Coronary artery (tissue), 2 donors: ENCODE measurements at regions not wholly inside any gene's neighbourhood (a gene's known extent, or its start where the extent isn't known, plus 50 kb on each side); places are given as distances from the start of the nearest gene placed in this dataset.

Experiments used
- DNase-seq: peaks from one replicate; pipeline ENCODE4 v3.0.0-alpha.2; 2017; ENCODE audit warnings: low spot score
- H3K27ac ChIP-seq, 2 donors: fragments of 200-600 bp; sonication (generic); one replicate each; pipeline ENCODE4 v1.5.1; 2016 to 2019
- H3K4me3 ChIP-seq: fragments of 200-600 bp; sonication (generic); 2 replicates; pipeline ENCODE4 v1.5.1; 2016; ENCODE audit warnings: mild to moderate bottlenecking, moderate library complexity
- CTCF ChIP-seq: fragments of 200-600 bp; sonication (generic); IDR thresholded peaks from one replicate; pipeline ENCODE4 v1.5.1; 2019; ENCODE audit warnings: antibody characterized with exemption

- no peak overlapping the region for H3K27ac ChIP-seq
- TF ChIP-seq CTCF: no peak
- H3K4me3 ChIP-seq: no peak overlapping the region
- DNase-seq: no peak
Observed at GRCh38 chr1:87208931-87209330, 119.7 kb upstream of the LMO4 start.

- no peak for TF ChIP-seq CTCF
- H3K4me3 ChIP-seq: no peak overlapping the region
- no peak overlapping the region for H3K27ac ChIP-seq
- DNase-seq: no peak
Observed at GRCh38 chr1:87210151-87210550, 118.5 kb upstream of the LMO4 start.

GRCh38 chr1:87212431-87213134, 116.1 kb upstream of the LMO4 start:
- no peak for DNase-seq
- TF ChIP-seq CTCF: no peak
- no peak overlapping the region for H3K27ac ChIP-seq

GRCh38 chr1:87213135-87213515, 115.6 kb upstream of the LMO4 start:
- Histone ChIP-seq H3K27ac (no peak overlapping the region), H3K4me3 (no peak overlapping the region)
- TF ChIP-seq CTCF: no peak
- no peak for DNase-seq

More at GRCh38 chr1:87212431-87213134, 116.1 kb upstream of the LMO4 start:
- H3K4me3 ChIP-seq: no peak overlapping the region

GRCh38 chr1:87215592-87215991, 113.1 kb upstream of the LMO4 start:
- no peak for TF ChIP-seq CTCF
- H3K27ac ChIP-seq: no peak overlapping the region
- no peak for DNase-seq
- H3K4me3 ChIP-seq: no peak overlapping the region

- Histone ChIP-seq H3K4me3 (no peak overlapping the region), H3K27ac (no peak overlapping the region)
- DNase-seq: no peak
- no peak for TF ChIP-seq CTCF
Observed at GRCh38 chr1:87218618-87219017, 110.1 kb upstream of the LMO4 start.

- DNase-seq: no peak
- no peak overlapping the region for H3K4me3 ChIP-seq
- no peak overlapping the region for H3K27ac ChIP-seq
- no peak for TF ChIP-seq CTCF
Observed at GRCh38 chr1:87219141-87219540, 109.5 kb upstream of the LMO4 start.
